ENCODE measurements at regions not wholly inside any gene's neighbourhood (a gene's known extent, or its start where the extent isn't known, plus 50 kb on each side); places are given as distances from the start of the nearest gene placed in this dataset.

GRCh38 chr4:23332313-23332712 lies 557.5 kb downstream of the PPARGC1A start:
- Histone ChIP-seq H3K9ac (ENCODE audit: low read length) (no peak overlapping the region), H3K27me3 (ENCODE audit: low read length) (no peaks in the 10 kb centered on the region), H3K36me3 (ENCODE audit: low read length) (no peaks in the 10 kb centered on the region), H3K4me2 (ENCODE audit: low read depth, low read length, poor library complexity, severe bottlenecking) (no peak overlapping the region), H3K9me2 (replicated peaks; ENCODE audit: insufficient read depth, low read length) (no peaks in the 10 kb centered on the region), H3K27ac (ENCODE audit: low read depth, low read length) (no peak overlapping the region), H3K9me3 (ENCODE audit: insufficient read depth, low read length) (no peaks in the 10 kb centered on the region), H2AFZ (ENCODE audit: low read depth, low read length, severe bottlenecking) (no peak overlapping the region), H3K79me2 (ENCODE audit: insufficient read depth, low read length) (no peaks in the 10 kb centered on the region), H3F3A (ENCODE audit: insufficient read depth) (0 out of 2 replicates have a peak, but pooled peaks cover 3% of the 10 kb centered on the region), H3K4me3 (ENCODE audit: insufficient read depth, low read length, poor library complexity, severe bottlenecking) (no peak overlapping the region), H4K20me1 (ENCODE audit: low read depth, low read length) (no peaks in the 10 kb centered on the region)
- TF ChIP-seq EZH2phosphoT487 (conservative IDR thresholded peaks at IDR 0.05; ENCODE audit: low read length), result no peak
- no peak for TF ChIP-seq CTCF (IDR thresholded peaks at IDR 0.05; ENCODE audit: insufficient read depth, low read length, poor library complexity, severe bottlenecking)

GRCh38 chr4:23327120-23327519 lies 562.7 kb downstream of the PPARGC1A start:
- Histone ChIP-seq H3K36me3 (ENCODE audit: low read length) (no peaks in the 10 kb centered on the region), H3K4me2 (ENCODE audit: low read depth, low read length, poor library complexity, severe bottlenecking) (no peak overlapping the region), H3K9me2 (replicated peaks; ENCODE audit: insufficient read depth, low read length) (no peaks in the 10 kb centered on the region), H3K9me3 (ENCODE audit: insufficient read depth, low read length) (peaks cover 5% of the 10 kb centered on the region; the same call in 1 of the 2 replicates), H3K4me3 (ENCODE audit: insufficient read depth, low read length, poor library complexity, severe bottlenecking) (no peak overlapping the region), H2AFZ (ENCODE audit: low read depth, low read length, severe bottlenecking) (no peak overlapping the region), H4K20me1 (ENCODE audit: low read depth, low read length) (no peaks in the 10 kb centered on the region), H3K79me2 (ENCODE audit: insufficient read depth, low read length) (no peaks in the 10 kb centered on the region), H3K27me3 (ENCODE audit: low read length) (no peaks in the 10 kb centered on the region), H3K9ac (ENCODE audit: low read length) (no peak overlapping the region), H3K27ac (ENCODE audit: low read depth, low read length) (no peak overlapping the region), H3F3A (ENCODE audit: insufficient read depth) (no peaks in the 10 kb centered on the region)
- TF ChIP-seq CTCF (IDR thresholded peaks at IDR 0.05; ENCODE audit: insufficient read depth, low read length, poor library complexity, severe bottlenecking), result no peak
- TF ChIP-seq EZH2phosphoT487 (conservative IDR thresholded peaks at IDR 0.05; ENCODE audit: low read length), result no peak

GRCh38 chr4:23324021-23324690 lies 565.7 kb downstream of the PPARGC1A start:
- H3K36me3 ChIP-seq (ENCODE audit: low read length), result no peaks in the 10 kb centered on the region
- H3K27me3 ChIP-seq (ENCODE audit: low read length), result no peaks in the 10 kb centered on the region

More at GRCh38 chr4:23324021-23324690, 565.7 kb downstream of the PPARGC1A start:
- Histone ChIP-seq H3F3A (ENCODE audit: insufficient read depth) (no peaks in the 10 kb centered on the region), H3K27ac (ENCODE audit: low read depth, low read length) (no peak overlapping the region), H3K9me3 (ENCODE audit: insufficient read depth, low read length) (peaks cover 5% of the 10 kb centered on the region; the same call in 1 of the 2 replicates), H3K4me2 (ENCODE audit: low read depth, low read length, poor library complexity, severe bottlenecking) (no peak overlapping the region), H3K4me3 (ENCODE audit: insufficient read depth, low read length, poor library complexity, severe bottlenecking) (no peak overlapping the region), H3K9ac (ENCODE audit: low read length) (no peak overlapping the region), H4K20me1 (ENCODE audit: low read depth, low read length) (no peaks in the 10 kb centered on the region), H3K9me2 (replicated peaks; ENCODE audit: insufficient read depth, low read length) (no peaks in the 10 kb centered on the region), H2AFZ (ENCODE audit: low read depth, low read length, severe bottlenecking) (no peak overlapping the region), H3K79me2 (ENCODE audit: insufficient read depth, low read length) (no peaks in the 10 kb centered on the region)
- TF ChIP-seq EZH2phosphoT487 (conservative IDR thresholded peaks at IDR 0.05; ENCODE audit: low read length), result no peak
- no peak for TF ChIP-seq CTCF (IDR thresholded peaks at IDR 0.05; ENCODE audit: insufficient read depth, low read length, poor library complexity, severe bottlenecking)

Data from SU-DHL-6 (cell line).